ENCODE measurements at regions not wholly inside any gene's neighbourhood (a gene's known extent, or its start where the extent isn't known, plus 50 kb on each side); places are given as distances from the start of the nearest gene placed in this dataset.

DNA sequence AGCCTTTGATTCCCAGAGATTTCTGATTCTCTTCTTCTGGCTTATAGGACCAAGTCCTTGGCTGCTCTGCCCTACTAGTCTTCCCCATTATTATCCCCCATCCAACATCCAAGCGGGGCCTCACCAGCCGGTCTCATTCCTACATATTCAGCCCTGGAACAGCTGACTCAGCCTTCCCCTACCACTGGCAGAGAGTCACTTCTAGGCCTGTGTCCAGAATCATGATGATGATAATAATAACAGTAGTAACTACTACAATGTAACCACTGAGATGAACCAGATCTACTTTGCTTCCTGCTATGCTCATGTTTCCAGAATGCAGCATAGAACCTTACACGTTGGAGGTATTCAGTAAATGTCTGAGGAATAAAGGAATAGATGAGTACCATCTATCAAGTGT, 295.2 kb downstream of the SRBD1 start:
- WGBS = 42% methylated on average over 3 of the region's 3 CpGs
- intact Hi-C loops (cut with DNase I) = no loop called here
- H3K4me1 ChIP-seq = no peaks in the 10 kb centered on the region
- DNase-seq (ENCODE audit: extremely low spot score) = no peak
- no peaks in the 10 kb centered on the region for H3K27me3 ChIP-seq
- TF ChIP-seq EP300 (IDR thresholded peaks at IDR 0.05) (no peak), POLR2AphosphoS5 (IDR thresholded peaks at IDR 0.05) (no peak), POLR2A (IDR thresholded peaks at IDR 0.05; ENCODE audit: low read depth) (no peak)
- TF ChIP-seq, protein P1, sequence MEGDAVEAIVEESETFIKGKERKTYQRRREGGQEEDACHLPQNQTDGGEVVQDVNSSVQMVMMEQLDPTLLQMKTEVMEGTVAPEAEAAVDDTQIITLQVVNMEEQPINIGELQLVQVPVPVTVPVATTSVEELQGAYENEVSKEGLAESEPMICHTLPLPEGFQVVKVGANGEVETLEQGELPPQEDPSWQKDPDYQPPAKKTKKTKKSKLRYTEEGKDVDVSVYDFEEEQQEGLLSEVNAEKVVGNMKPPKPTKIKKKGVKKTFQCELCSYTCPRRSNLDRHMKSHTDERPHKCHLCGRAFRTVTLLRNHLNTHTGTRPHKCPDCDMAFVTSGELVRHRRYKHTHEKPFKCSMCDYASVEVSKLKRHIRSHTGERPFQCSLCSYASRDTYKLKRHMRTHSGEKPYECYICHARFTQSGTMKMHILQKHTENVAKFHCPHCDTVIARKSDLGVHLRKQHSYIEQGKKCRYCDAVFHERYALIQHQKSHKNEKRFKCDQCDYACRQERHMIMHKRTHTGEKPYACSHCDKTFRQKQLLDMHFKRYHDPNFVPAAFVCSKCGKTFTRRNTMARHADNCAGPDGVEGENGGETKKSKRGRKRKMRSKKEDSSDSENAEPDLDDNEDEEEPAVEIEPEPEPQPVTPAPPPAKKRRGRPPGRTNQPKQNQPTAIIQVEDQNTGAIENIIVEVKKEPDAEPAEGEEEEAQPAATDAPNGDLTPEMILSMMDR (IDR thresholded peaks at IDR 0.05) = no peak
- no peaks in the 10 kb centered on the region for H3K36me3 ChIP-seq
- peaks cover 0 to 4% (median 0%) of the 10 kb centered on the region in 4 donors for H3K9me3 ChIP-seq
- no peak overlapping the region for H3K27ac ChIP-seq (replicated peaks in 1 of 4)
- no peak overlapping the region for H3K4me3 ChIP-seq

DNA sequence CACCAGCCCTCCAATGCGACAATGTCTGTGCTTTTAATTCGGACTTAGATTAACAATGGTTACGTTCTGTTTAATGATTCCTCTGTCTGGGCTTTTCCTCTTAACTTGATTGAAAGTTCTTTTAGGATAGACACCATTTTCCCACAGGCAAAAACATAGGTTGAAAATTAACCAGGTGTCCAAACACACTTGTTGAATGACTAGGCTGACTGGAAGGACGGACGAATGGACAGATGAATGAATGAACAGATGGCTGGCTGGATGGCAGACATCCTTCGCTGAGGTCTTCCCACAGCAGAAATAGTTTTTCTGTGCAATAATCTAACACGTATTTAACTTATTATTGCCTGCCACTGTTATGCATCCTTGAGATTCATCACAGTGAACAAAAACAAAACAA, 298.8 kb downstream of the SRBD1 start:
- H3K4me1 ChIP-seq = no peaks in the 10 kb centered on the region
- TF ChIP-seq, protein P1 (IDR thresholded peaks at IDR 0.05) = no peak
- TF ChIP-seq EP300 (IDR thresholded peaks at IDR 0.05) (no peak), POLR2A (IDR thresholded peaks at IDR 0.05; ENCODE audit: low read depth) (no peak)
- H3K27ac ChIP-seq (replicated peaks in 1 of 4) = no peak overlapping the region
- H3K36me3 ChIP-seq = no peaks in the 10 kb centered on the region
- no peak overlapping the region for H3K4me3 ChIP-seq
- H3K27me3 ChIP-seq = peaks cover 0 to 3% (median 0%) of the 10 kb centered on the region in 4 donors
- 80% methylated on average over 7 of the region's 7 CpGs for WGBS
- intact Hi-C loops (cut with DNase I) = no loop called here
- no peaks in the 10 kb centered on the region for H3K9me3 ChIP-seq
- DNase-seq (ENCODE audit: extremely low spot score) = no peak

DNA sequence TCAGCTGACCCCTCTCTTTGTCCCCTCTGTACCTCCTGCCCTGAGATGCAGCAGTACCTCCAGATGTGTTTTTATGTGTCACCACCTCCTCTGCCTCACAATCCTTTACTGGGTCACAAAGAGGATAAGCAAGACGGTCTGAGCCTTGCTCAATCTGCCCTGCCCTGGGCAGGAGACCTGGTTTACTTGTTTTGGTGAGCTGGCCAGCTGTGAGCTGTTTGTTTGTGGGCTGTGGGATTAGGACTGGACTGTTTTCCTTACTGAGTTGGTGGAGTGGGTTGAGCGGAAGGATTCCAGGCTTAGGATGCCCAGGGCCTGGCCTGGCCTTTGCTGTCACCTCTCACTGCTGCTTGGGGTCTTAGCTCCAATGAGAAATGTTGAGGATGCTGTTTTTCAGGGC, 299.5 kb downstream of the SRBD1 start:
- no peak for DNase-seq (ENCODE audit: extremely low spot score)
- no peaks in the 10 kb centered on the region for H3K36me3 ChIP-seq
- H3K27me3 ChIP-seq = peaks cover 0 to 3% (median 0%) of the 10 kb centered on the region in 4 donors
- WGBS = 42% methylated on average over 2 of the region's 2 CpGs
- no peak overlapping the region for H3K27ac ChIP-seq (replicated peaks in 1 of 4)
- H3K9me3 ChIP-seq = no peaks in the 10 kb centered on the region
- TF ChIP-seq POLR2A (IDR thresholded peaks at IDR 0.05; ENCODE audit: low read depth) = no peak
- no peak for TF ChIP-seq EP300 (IDR thresholded peaks at IDR 0.05)
- no peak for TF ChIP-seq POLR2AphosphoS5 (IDR thresholded peaks at IDR 0.05)
- TF ChIP-seq, protein P1 (IDR thresholded peaks at IDR 0.05) = no peak
- H3K4me1 ChIP-seq = no peaks in the 10 kb centered on the region
- H3K4me3 ChIP-seq = no peak overlapping the region
- intact Hi-C loops (cut with DNase I) = no loop called here

DNA sequence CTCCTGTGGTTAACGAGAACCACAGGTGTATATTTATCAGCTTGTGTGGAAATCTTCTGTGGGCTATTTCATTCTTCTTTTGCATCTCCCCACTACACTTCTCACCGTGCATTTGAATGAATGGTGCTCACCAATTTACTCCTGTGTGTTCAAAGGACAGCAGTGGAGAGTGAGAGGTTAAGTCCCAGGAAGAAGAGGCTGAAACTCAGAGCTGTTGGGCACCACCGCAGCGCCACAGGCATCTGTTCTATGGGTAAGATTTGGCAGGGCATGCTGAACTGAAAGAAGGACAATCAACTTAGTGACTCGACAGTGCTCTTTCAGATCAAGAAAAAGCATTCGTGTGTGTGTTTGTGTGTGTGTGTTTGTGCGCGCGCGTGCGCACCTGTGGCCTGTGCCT, 297.9 kb upstream of the SIX2 start:
- Histone ChIP-seq H3K9me3 (no peaks in the 10 kb centered on the region), H3K27ac (replicated peaks in 1 of 4) (no peak overlapping the region), H3K27me3 (peaks cover 0 to 20% (median 0%) of the 10 kb centered on the region in 4 donors), H3K4me1 (no peaks in the 10 kb centered on the region), H3K4me3 (no peak overlapping the region), H3K36me3 (no peaks in the 10 kb centered on the region)
- TF ChIP-seq POLR2AphosphoS5 (IDR thresholded peaks at IDR 0.05) (no peak), POLR2A (IDR thresholded peaks at IDR 0.05; ENCODE audit: low read depth) (no peak), EP300 (IDR thresholded peaks at IDR 0.05) (no peak)
- TF ChIP-seq, protein P1 (IDR thresholded peaks at IDR 0.05) = no peak
- intact Hi-C loops (cut with DNase I) = no loop called here
- DNase-seq (ENCODE audit: extremely low spot score) = no peak
- WGBS = 88% methylated on average over 11 of the region's 11 CpGs

DNA sequence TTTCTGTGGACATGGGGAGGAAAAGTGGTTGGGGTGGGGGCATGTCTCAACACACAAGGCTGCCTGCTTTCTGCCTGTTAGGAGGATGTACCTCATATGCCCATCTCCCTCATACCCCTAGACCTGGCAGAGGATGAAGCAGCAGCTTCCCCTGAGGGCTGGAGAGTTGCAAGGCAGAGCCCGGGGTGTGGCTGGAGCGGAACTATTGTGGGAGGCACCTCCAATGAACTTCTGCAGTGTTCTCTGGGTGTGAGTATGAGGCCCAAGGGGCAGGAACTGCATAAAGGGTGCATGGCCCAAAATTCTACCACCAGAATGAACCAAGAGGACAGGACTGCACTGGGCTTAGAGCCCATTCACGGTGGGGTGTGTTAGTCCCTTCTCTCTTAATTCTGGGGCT, 296.3 kb upstream of the SIX2 start:
- intact Hi-C loops (cut with DNase I) = no loop called here
- no peaks in the 10 kb centered on the region for H3K36me3 ChIP-seq
- H3K9me3 ChIP-seq = no peaks in the 10 kb centered on the region
- peaks cover 0 to 20% (median 0%) of the 10 kb centered on the region in 4 donors for H3K27me3 ChIP-seq
- no peak overlapping the region for H3K4me3 ChIP-seq
- WGBS = 73% methylated on average over 3 of the region's 3 CpGs
- no peak overlapping the region for H3K27ac ChIP-seq (replicated peaks in 1 of 4)
- no peaks in the 10 kb centered on the region for H3K4me1 ChIP-seq
- TF ChIP-seq EP300 (IDR thresholded peaks at IDR 0.05) = no peak
- TF ChIP-seq POLR2A (IDR thresholded peaks at IDR 0.05; ENCODE audit: low read depth) = no peak
- TF ChIP-seq POLR2AphosphoS5 (IDR thresholded peaks at IDR 0.05) = no peak
- TF ChIP-seq, protein P1 (IDR thresholded peaks at IDR 0.05) = no peak
- no peak for DNase-seq (ENCODE audit: extremely low spot score)

All from esophagus muscularis mucosa (tissue), 4 donors.